ENCODE measurements at regions not wholly inside any gene's neighbourhood (a gene's known extent, or its start where the extent isn't known, plus 50 kb on each side); places are given as distances from the start of the nearest gene placed in this dataset.

GRCh38 chr12:87796961-87797516 is 232.2 kb downstream of the C12orf50 start:
- no peaks in the 10 kb centered on the region for H3K27me3 ChIP-seq
- no peak overlapping the region for H3K27ac ChIP-seq
- no peak overlapping the region for H3K4me3 ChIP-seq
- no peaks in the 10 kb centered on the region for H3K9me3 ChIP-seq
- intact Hi-C loops (cut with DNase I; ENCODE audit: low total_unique reads) = no loop called here
- DNase-seq = no peak
- no peak for TF ChIP-seq POLR2A (IDR thresholded peaks at IDR 0.05)
- no peak for TF ChIP-seq CTCF (IDR thresholded peaks at IDR 0.05)
- no peaks in the 10 kb centered on the region for H3K4me1 ChIP-seq
- H3K36me3 ChIP-seq = no peaks in the 10 kb centered on the region

- intact Hi-C loops (cut with DNase I; ENCODE audit: low total_unique reads) = no loop called here
- no peaks in the 10 kb centered on the region for H3K27me3 ChIP-seq
- no peaks in the 10 kb centered on the region for H3K36me3 ChIP-seq
- no peaks in the 10 kb centered on the region for H3K9me3 ChIP-seq
- no peaks in the 10 kb centered on the region for H3K4me1 ChIP-seq
- H3K4me3 ChIP-seq = no peak overlapping the region
- no peak for DNase-seq
- no peak overlapping the region for H3K27ac ChIP-seq
- TF ChIP-seq CTCF (IDR thresholded peaks at IDR 0.05) (no peak), POLR2A (IDR thresholded peaks at IDR 0.05) (no peak)
Observed at GRCh38 chr12:87795555-87795954, 233.6 kb downstream of the C12orf50 start.

- no peaks in the 10 kb centered on the region for H3K27me3 ChIP-seq
- intact Hi-C loops (cut with DNase I; ENCODE audit: low total_unique reads) = no loop called here
- H3K27ac ChIP-seq = no peak overlapping the region
- no peak for DNase-seq
- H3K9me3 ChIP-seq = no peaks in the 10 kb centered on the region
- no peak overlapping the region for H3K4me3 ChIP-seq
- H3K36me3 ChIP-seq = no peaks in the 10 kb centered on the region
- H3K4me1 ChIP-seq = no peaks in the 10 kb centered on the region
- no peak for TF ChIP-seq CTCF (IDR thresholded peaks at IDR 0.05)
- TF ChIP-seq POLR2A (IDR thresholded peaks at IDR 0.05) = no peak
Observed at GRCh38 chr12:87794854-87795253, 234.3 kb downstream of the C12orf50 start.

GRCh38 chr12:87793131-87793530 is 236.1 kb downstream of the C12orf50 start:
- intact Hi-C loops (cut with DNase I; ENCODE audit: low total_unique reads) = no loop called here
- no peaks in the 10 kb centered on the region for H3K27me3 ChIP-seq
- no peaks in the 10 kb centered on the region for H3K9me3 ChIP-seq
- no peaks in the 10 kb centered on the region for H3K4me1 ChIP-seq
- no peaks in the 10 kb centered on the region for H3K36me3 ChIP-seq
- TF ChIP-seq POLR2A (IDR thresholded peaks at IDR 0.05) = no peak
- TF ChIP-seq CTCF (IDR thresholded peaks at IDR 0.05) = no peak
- no peak overlapping the region for H3K27ac ChIP-seq
- H3K4me3 ChIP-seq = no peak overlapping the region
- no peak for DNase-seq

- no peaks in the 10 kb centered on the region for H3K27me3 ChIP-seq
- no peak for DNase-seq
- H3K27ac ChIP-seq = no peak overlapping the region
- H3K36me3 ChIP-seq = no peaks in the 10 kb centered on the region
- H3K9me3 ChIP-seq = no peaks in the 10 kb centered on the region
- TF ChIP-seq POLR2A (IDR thresholded peaks at IDR 0.05) (no peak), CTCF (IDR thresholded peaks at IDR 0.05) (no peak)
- H3K4me3 ChIP-seq = no peak overlapping the region
- H3K4me1 ChIP-seq = no peaks in the 10 kb centered on the region
- intact Hi-C loops (cut with DNase I; ENCODE audit: low total_unique reads) = no loop called here
Observed at GRCh38 chr12:87784350-87784749, 244.9 kb downstream of the C12orf50 start.
